ENCODE measurements at regions not wholly inside any gene's neighbourhood (a gene's known extent, or its start where the extent isn't known, plus 50 kb on each side); places are given as distances from the start of the nearest gene placed in this dataset.
A peak's percentile ranks its signal among the peaks of the same experiment; 100 is the strongest.

- DNase-seq (ENCODE audit: low read depth in 3 of 3): no peak
Measured at GRCh38 chr1:112317611-112318062, 78.4 kb upstream of the CTTNBP2NL start.

- DNase-seq (ENCODE audit: low read depth in 3 of 3): no peak
Measured at GRCh38 chr1:112318263-112318662, 77.8 kb upstream of the CTTNBP2NL start.

GRCh38 chr1:112318698-112319370 lies 77.2 kb upstream of the CTTNBP2NL start:
- DNase-seq (ENCODE audit: low read depth in 3 of 3): no peak

- DNase-seq (ENCODE audit: low read depth in 3 of 3): no peak
Measured at GRCh38 chr1:112319371-112320040, 76.5 kb upstream of the CTTNBP2NL start.

- DNase-seq (ENCODE audit: low read depth in 3 of 3): no peak
Measured at GRCh38 chr1:112320058-112320457, 76.0 kb upstream of the CTTNBP2NL start.

GRCh38 chr1:112322018-112322417 lies 74.0 kb upstream of the CTTNBP2NL start:
- DNase-seq (ENCODE audit: low read depth in 3 of 3): no peak

GRCh38 chr1:112322983-112323678 lies 72.9 kb upstream of the CTTNBP2NL start:
- no peak for DNase-seq (ENCODE audit: low read depth in 3 of 3)

- DNase-seq (ENCODE audit: low read depth in 3 of 3): no peak
Measured at GRCh38 chr1:112325504-112325903, 70.5 kb upstream of the CTTNBP2NL start.

GRCh38 chr1:112328600-112328999 lies 67.4 kb upstream of the CTTNBP2NL start:
- DNase-seq (ENCODE audit: low read depth in 3 of 3): no peak

GRCh38 chr1:112332176-112333150 lies 63.6 kb upstream of the CTTNBP2NL start:
- DNase-seq (ENCODE audit: low read depth in 3 of 3): no peak

GRCh38 chr1:112335351-112335750 lies 60.7 kb upstream of the CTTNBP2NL start:
- DNase-seq (ENCODE audit: low read depth in 3 of 3): no peak

- DNase-seq (ENCODE audit: low read depth in 3 of 3): peak in 1 of 3 experiments; percentile 12
Measured at GRCh38 chr1:112337028-112337531, 58.9 kb upstream of the CTTNBP2NL start.

GRCh38 chr1:112341986-112342385 lies 54.0 kb upstream of the CTTNBP2NL start:
- DNase-seq (ENCODE audit: low read depth in 3 of 3): no peak

GRCh38 chr1:112342558-112342957 lies 53.5 kb upstream of the CTTNBP2NL start:
- DNase-seq (ENCODE audit: low read depth in 3 of 3): no peak

GRCh38 chr1:112344754-112345423 lies 51.1 kb upstream of the CTTNBP2NL start:
- DNase-seq (ENCODE audit: low read depth in 3 of 3): no peak
